Astrocyte of the cerebellum (primary cell): ENCODE measurements at regions not wholly inside any gene's neighbourhood (a gene's known extent, or its start where the extent isn't known, plus 50 kb on each side); places are given as distances from the start of the nearest gene placed in this dataset.

ENCODE experiments used
- DNase-seq: peaks from one replicate; pipeline ENCODE4 v3.0.0-alpha.2; 2011; ENCODE audit warnings: low read depth
- H3K4me3 ChIP-seq: 2 replicates; pipeline ENCODE4 v1.5.1; 2011; ENCODE audit warnings: mild to moderate bottlenecking, low read depth, low read length, moderate library complexity
- in situ Hi-C: cut with HindIII; loops from 2 replicates; pipeline ENCODE4 v1.10.0; 2017; ENCODE audit warnings: low sequenced_read_pairs
- TF ChIP-seq, protein P1 (sequence below): IDR thresholded peaks from 2 replicates; pipeline ENCODE4 v1.5.1; 2012; ENCODE audit warnings: low read length, low read depth, moderate library complexity, mild to moderate bottlenecking; ENCODE audit errors: missing control alignments

- no peak overlapping the region for H3K4me3 ChIP-seq
- no peak for DNase-seq
- in situ Hi-C loops, result no loop called here
- TF ChIP-seq, protein P1, sequence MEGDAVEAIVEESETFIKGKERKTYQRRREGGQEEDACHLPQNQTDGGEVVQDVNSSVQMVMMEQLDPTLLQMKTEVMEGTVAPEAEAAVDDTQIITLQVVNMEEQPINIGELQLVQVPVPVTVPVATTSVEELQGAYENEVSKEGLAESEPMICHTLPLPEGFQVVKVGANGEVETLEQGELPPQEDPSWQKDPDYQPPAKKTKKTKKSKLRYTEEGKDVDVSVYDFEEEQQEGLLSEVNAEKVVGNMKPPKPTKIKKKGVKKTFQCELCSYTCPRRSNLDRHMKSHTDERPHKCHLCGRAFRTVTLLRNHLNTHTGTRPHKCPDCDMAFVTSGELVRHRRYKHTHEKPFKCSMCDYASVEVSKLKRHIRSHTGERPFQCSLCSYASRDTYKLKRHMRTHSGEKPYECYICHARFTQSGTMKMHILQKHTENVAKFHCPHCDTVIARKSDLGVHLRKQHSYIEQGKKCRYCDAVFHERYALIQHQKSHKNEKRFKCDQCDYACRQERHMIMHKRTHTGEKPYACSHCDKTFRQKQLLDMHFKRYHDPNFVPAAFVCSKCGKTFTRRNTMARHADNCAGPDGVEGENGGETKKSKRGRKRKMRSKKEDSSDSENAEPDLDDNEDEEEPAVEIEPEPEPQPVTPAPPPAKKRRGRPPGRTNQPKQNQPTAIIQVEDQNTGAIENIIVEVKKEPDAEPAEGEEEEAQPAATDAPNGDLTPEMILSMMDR, result no peak
These were observed 1602.1 kb downstream of the SI start for GRCh38 chr3:163476179-163476578.

GRCh38 chr3:163474766-163475165, 1603.5 kb downstream of the SI start:
- TF ChIP-seq, protein P1, result no peak
- DNase-seq, result no peak
- H3K4me3 ChIP-seq, result no peak overlapping the region
- in situ Hi-C loops, result no loop called here

DNA sequence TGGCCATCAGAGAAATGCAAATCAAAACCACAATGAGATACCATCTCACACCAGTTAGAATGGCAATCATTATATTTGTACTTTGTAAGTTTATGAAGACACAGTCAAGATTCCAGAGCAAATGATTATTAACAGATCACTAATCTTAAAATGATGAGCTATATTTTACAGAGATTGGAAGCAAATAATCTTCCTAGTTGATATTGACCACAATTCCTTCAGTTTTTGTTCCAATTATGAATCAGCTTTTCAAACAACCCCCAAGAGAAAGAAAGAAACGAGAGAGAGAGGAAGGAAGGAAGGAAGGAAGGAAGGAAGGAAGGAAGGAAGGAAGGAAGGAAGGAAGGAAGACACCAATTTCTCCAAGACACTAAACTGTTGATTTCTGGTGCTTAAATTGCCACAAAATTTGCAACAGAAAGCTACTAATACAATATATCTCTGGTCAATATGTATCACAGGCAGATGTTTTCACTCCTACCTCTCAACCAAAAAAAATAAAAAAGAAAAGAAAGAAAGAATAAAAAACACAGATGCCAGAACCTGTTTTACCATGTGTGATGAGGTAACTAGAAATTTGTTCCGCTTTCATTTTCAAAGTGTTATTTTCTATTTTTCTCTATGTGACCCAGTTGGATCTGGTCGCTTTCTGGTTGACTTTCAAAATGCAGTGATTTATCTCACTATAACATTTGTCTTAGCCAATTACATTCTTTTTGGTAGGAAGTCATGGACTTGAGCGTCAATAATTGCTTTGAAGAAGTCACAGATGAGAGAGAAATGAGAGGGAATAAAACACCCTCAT, 1609.6 kb downstream of the SI start:
- no peak for DNase-seq
- in situ Hi-C loops, result no loop called here
- TF ChIP-seq, protein P1, result no peak
- no peak overlapping the region for H3K4me3 ChIP-seq

DNA sequence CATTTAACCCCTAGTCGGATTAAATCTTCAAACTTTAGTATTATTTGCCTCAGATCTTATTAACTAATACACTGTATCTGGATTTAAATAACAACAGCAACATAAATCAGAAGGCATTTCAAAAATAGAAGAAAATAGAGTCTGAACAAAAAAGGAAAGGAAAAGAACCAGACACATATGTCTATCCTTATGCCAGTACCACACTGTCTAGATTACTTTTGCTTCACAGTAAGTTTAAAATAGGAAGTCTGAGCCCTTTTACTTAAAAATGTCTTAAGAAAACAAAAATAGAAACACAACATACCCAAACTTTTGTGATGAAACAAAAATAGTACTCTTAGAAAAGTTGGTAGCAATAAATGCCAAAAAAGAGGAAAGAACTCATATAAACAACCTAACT, 1615.8 kb downstream of the SI start:
- no peak overlapping the region for H3K4me3 ChIP-seq
- in situ Hi-C loops, result no loop called here
- TF ChIP-seq, protein P1, result no peak
- no peak for DNase-seq

GRCh38 chr3:163450698-163451097, 1627.6 kb downstream of the SI start:
- no peak for DNase-seq
- TF ChIP-seq, protein P1, result no peak
- in situ Hi-C loops, result no loop called here
- no peak overlapping the region for H3K4me3 ChIP-seq

- no peak overlapping the region for H3K4me3 ChIP-seq
- TF ChIP-seq, protein P1, result no peak
- in situ Hi-C loops, result no loop called here
- DNase-seq, result no peak
These were observed 1639.5 kb downstream of the SI start for GRCh38 chr3:163438760-163439159.

- TF ChIP-seq, protein P1, result no peak
- no peak overlapping the region for H3K4me3 ChIP-seq
- in situ Hi-C loops, result no loop called here
- no peak for DNase-seq
These were observed 1655.6 kb downstream of the SI start for GRCh38 chr3:163422671-163423070.
